ENCODE measurements at regions not wholly inside any gene's neighbourhood (a gene's known extent, or its start where the extent isn't known, plus 50 kb on each side); places are given as distances from the start of the nearest gene placed in this dataset.

GRCh38 chr15:49742381-49742780 lies 121.5 kb downstream of the DTWD1 start:
- TF ChIP-seq, protein P1, sequence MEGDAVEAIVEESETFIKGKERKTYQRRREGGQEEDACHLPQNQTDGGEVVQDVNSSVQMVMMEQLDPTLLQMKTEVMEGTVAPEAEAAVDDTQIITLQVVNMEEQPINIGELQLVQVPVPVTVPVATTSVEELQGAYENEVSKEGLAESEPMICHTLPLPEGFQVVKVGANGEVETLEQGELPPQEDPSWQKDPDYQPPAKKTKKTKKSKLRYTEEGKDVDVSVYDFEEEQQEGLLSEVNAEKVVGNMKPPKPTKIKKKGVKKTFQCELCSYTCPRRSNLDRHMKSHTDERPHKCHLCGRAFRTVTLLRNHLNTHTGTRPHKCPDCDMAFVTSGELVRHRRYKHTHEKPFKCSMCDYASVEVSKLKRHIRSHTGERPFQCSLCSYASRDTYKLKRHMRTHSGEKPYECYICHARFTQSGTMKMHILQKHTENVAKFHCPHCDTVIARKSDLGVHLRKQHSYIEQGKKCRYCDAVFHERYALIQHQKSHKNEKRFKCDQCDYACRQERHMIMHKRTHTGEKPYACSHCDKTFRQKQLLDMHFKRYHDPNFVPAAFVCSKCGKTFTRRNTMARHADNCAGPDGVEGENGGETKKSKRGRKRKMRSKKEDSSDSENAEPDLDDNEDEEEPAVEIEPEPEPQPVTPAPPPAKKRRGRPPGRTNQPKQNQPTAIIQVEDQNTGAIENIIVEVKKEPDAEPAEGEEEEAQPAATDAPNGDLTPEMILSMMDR (IDR thresholded peaks at IDR 0.05) = no peak
- TF ChIP-seq POLR2A (IDR thresholded peaks at IDR 0.05) = no peak

Measured in Peyer's patch (tissue), 4 donors.